KOPT-K1 (cell line): ENCODE measurements at regions not wholly inside any gene's neighbourhood (a gene's known extent, or its start where the extent isn't known, plus 50 kb on each side); places are given as distances from the start of the nearest gene placed in this dataset.

Experiments
- H3K27ac ChIP-seq: fragments of 200-600 bp; sonication (generic); 2 replicates; pipeline ENCODE4 v1.5.1; 2016; ENCODE audit warnings: antibody characterized with exemption, mild to moderate bottlenecking, low read depth, low read length; ENCODE audit not compliant: poor library complexity, severe bottlenecking
- H3K36me3 ChIP-seq: fragments of 200-600 bp; sonication (generic); 2 replicates; pipeline ENCODE4 v1.5.1; 2017; ENCODE audit warnings: antibody characterized with exemption, mild to moderate bottlenecking, low read length, moderate library complexity; ENCODE audit not compliant: insufficient read depth
- H3K9me3 ChIP-seq: fragments of 200-600 bp; sonication (generic); 2 replicates; pipeline ENCODE4 v1.5.1; 2017; ENCODE audit warnings: antibody characterized with exemption, low read length, mild to moderate bottlenecking; ENCODE audit not compliant: insufficient read depth, poor library complexity, severe bottlenecking

DNA sequence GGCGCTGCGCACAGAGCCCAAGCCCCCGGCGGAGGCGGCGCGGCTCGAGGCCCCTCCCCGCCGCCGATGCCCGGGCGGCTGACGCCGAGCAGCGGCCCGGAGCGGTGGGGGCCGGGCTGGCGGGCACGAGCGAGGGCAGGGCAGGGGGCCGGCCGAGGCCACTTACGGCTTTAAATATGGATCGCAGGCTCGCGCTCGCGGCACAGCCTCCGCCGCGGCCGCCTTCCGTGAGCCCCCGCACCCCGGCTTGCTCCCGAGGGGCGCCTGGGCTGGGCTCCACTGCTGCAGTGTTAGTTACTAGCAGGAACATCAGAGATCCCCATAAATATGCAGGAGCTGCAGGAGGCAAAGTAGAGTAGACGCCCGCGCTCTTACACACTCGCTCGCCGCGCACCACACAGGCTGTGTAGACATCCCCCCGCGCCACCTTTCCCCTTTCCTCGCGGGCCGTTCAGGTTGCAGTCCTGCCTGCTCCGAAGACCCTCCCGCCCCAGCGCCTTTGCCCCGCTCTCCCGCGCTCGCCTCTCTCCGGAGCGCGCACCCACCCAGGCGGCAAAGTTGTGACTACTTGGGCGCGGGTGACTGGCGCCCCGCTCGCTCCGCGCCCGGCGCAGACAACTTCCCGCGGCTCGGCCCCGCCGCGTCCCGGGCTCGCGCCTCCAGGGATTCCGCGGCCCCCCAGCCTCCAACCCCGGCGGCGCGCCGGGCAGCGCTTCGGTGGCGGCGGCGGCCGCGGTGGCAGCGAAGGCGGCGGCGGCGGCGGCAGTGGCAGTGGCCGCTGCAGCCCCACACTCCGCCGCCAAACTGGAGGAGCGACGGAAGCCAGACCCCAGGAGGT, 152.0 kb upstream of the SLC4A4 start:
- Histone ChIP-seq H3K9me3 (no peaks in the 10 kb centered on the region), H3K27ac (peak overlapping the region; percentile 78), H3K36me3 (no peaks in the 10 kb centered on the region)

GRCh38 chr4:71187404-71188155, 151.2 kb upstream of the SLC4A4 start:
- H3K27ac ChIP-seq: peak overlapping the region; percentile 78
- no peaks in the 10 kb centered on the region for H3K9me3 ChIP-seq
- H3K36me3 ChIP-seq: no peaks in the 10 kb centered on the region

- no peaks in the 10 kb centered on the region for H3K36me3 ChIP-seq
- peak overlapping the region; percentile 78 for H3K27ac ChIP-seq
- no peaks in the 10 kb centered on the region for H3K9me3 ChIP-seq
These were observed 150.6 kb upstream of the SLC4A4 start for GRCh38 chr4:71188156-71188640.

DNA sequence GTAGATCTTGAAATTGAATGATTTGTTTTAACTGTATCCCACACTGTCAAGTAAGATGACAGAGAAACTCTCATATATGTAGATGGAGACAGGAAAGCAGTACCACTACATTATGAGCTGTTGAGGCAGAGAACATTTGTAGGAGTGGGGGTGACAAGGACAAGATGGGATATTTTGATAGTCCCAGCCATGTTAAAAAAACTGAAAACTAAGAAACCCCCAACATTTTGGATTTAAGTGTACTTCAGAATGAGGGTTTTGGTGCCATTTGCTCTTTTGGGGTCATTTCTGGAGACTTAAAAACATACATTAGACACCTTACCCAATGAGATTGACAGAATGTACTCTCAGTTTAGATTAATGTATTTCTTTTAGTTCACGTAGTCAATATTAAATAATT, 149.9 kb upstream of the SLC4A4 start:
- Histone ChIP-seq H3K36me3 (no peaks in the 10 kb centered on the region), H3K9me3 (no peaks in the 10 kb centered on the region), H3K27ac (peak overlapping the region; percentile 78)

DNA sequence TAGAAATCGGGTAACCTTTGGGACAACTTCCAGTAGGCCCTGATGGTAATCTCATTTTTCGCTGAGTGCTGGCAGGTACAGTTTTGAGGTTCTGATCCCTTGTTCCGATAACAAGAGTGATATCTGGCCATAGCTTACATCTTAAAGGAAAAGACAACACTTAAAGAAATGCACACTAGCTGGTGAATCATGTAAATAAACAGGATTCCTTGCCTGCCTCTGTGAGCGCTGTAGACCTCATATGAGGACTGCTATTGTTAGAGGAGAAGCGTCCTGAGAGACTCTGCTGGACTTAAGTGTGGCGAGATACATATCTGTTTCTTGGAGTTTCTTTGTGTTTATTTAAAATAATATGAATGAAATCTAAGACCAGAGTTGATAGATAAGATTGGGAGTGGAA, 149.3 kb upstream of the SLC4A4 start:
- Histone ChIP-seq H3K27ac (peak overlapping the region; percentile 78), H3K9me3 (no peaks in the 10 kb centered on the region), H3K36me3 (no peaks in the 10 kb centered on the region)

- H3K9me3 ChIP-seq: no peaks in the 10 kb centered on the region
- no peaks in the 10 kb centered on the region for H3K36me3 ChIP-seq
- no peak overlapping the region for H3K27ac ChIP-seq
These were observed 144.4 kb upstream of the SLC4A4 start for GRCh38 chr4:71194454-71194853.

- Histone ChIP-seq H3K36me3 (no peaks in the 10 kb centered on the region), H3K27ac (no peak overlapping the region), H3K9me3 (no peaks in the 10 kb centered on the region)
These were observed 142.9 kb upstream of the SLC4A4 start for GRCh38 chr4:71195924-71196323.

DNA sequence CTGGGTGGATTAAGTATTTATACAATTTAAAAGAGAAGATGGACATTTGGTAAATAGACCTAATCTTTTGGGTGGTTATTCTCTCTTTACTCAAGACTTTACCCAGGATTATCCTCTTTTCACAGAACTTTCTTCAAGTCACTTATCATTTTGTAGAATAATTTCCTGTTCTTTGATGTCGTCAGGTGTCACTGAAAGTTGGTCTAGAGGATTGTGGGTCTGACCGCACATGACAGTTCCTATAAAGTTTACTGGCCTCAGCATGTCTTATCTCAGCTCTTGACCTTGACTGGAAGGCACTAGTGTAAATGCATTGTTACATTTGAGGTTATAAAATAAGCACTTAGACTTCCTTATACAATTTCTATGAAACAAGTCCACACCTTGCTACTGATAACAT, 139.9 kb upstream of the SLC4A4 start:
- H3K36me3 ChIP-seq: no peaks in the 10 kb centered on the region
- peak overlapping the region; percentile 63 for H3K27ac ChIP-seq
- no peaks in the 10 kb centered on the region for H3K9me3 ChIP-seq

DNA sequence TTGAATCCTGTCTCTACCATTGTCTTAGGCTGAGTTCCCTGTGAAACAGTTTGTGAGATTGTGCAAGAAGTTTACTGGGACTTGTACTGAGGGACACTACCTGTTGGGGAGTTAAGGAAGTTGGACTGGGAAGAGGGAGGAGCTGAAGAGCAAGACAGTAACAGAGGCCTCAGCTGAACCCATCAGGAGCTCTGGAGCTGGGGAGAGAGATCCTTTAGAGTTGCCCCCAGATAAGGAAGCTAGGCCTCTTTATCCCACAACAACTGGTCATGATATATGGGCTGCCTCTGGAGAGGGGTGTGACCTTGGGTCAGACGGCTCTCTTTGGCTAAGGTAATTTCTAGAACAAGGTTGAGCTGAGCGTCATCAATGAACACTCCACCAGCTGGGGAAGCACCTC, 137.8 kb upstream of the SLC4A4 start:
- Histone ChIP-seq H3K27ac (peak overlapping the region; percentile 63), H3K9me3 (no peaks in the 10 kb centered on the region), H3K36me3 (no peaks in the 10 kb centered on the region)

DNA sequence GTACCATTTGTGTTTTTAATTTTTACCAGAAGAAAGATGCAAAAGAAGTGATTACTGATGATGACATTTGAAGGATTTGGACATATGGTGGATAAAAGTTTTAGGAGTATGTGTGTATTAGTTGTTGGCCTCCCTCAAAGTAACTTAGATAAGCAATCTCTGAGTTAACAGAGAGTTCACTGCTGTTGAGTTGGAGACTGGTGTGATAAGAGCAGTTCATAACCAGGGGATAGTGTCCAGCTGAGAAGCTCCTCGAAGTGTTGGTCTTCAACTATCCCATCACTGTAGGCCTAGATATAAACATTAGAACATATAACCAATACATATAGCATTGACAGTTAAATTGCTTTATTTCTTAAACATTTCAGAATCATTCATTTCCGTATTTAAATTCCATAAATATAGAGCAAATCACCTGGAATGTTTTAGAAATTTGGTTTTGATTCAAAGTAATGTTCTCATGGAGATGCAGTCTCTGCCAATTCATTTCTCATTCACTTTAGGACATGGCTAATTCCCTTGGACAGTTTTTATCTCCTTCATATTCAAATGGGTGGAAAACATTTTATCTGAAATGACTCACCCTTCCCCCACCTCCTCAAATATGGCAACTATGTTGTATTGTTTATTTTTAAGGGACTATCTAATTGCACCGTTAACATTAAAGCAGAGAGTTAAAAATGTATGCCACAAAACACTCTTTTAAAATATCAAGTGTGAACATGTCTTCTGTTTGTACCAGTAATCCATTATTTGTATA, 136.8 kb upstream of the SLC4A4 start:
- Histone ChIP-seq H3K27ac (no peak overlapping the region), H3K36me3 (no peaks in the 10 kb centered on the region)

GRCh38 chr4:71202705-71203104, 136.1 kb upstream of the SLC4A4 start:
- no peak overlapping the region for H3K27ac ChIP-seq
- H3K36me3 ChIP-seq: no peaks in the 10 kb centered on the region
- H3K9me3 ChIP-seq: no peaks in the 10 kb centered on the region

More for the DNA sequence above, 136.8 kb upstream of the SLC4A4 start:
- no peaks in the 10 kb centered on the region for H3K9me3 ChIP-seq

- H3K9me3 ChIP-seq: no peaks in the 10 kb centered on the region
- no peak overlapping the region for H3K27ac ChIP-seq
- H3K36me3 ChIP-seq: no peaks in the 10 kb centered on the region
These were observed 134.8 kb upstream of the SLC4A4 start for GRCh38 chr4:71204056-71204455.

DNA sequence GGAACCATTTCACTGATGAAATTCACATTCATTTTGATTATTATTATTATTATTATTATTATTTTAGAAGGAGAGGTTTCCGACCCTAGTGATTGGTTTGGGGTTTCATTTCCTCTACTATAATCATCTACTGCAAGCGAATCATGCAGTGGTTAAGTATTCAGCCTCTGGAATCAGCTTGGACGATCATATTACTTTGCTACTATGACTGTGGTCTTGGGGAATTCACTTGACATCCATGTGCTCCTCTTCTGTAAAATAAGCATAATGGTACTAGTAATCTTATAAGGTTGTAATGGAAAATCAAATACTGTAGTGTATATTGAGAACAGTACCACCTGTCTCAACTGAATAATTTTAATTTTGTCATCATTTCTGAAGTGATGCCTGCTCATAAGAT, 132.1 kb upstream of the SLC4A4 start:
- no peaks in the 10 kb centered on the region for H3K9me3 ChIP-seq
- no peak overlapping the region for H3K27ac ChIP-seq

DNA sequence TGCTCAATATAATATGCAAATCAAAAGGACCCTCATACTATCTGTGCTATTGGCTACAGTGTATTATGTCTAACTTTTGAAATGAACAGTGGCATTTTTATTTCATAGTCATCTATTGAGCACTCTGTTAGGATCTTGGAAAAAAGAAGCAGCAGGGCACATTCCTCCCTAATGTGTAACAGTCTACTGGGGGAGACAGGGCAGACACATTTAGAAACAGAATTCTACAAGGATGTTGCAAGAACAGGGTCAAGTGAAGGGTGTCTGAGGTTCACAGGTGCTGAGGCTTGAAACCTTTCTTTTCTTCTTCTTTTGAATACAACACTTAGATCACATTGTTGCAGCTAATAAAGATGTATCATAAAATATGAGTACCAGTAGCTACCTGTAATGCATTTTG, 129.7 kb upstream of the SLC4A4 start:
- peaks cover 10% of the 10 kb centered on the region for H3K9me3 ChIP-seq
- no peak overlapping the region for H3K27ac ChIP-seq
- H3K36me3 ChIP-seq: no peaks in the 10 kb centered on the region

More for the DNA sequence above, 132.1 kb upstream of the SLC4A4 start:
- no peaks in the 10 kb centered on the region for H3K36me3 ChIP-seq

DNA sequence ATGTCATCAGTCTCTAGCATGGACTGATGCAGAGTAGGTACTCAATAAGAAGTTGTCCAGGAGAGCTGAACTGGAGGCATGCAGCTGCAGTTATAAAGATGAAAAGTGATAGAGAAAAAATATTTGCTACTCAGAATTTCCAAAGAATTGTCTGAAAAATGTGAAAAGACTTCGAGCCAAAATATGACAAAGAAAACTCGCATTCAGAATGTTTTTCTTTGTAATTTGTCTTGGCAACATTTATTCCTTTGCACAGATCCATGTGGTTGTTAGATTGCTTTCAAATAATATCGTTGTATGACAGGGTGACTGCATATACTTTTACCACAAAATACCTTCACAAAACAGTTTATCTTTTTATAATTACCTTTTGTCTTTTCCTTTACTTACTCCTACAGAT, 128.0 kb upstream of the SLC4A4 start:
- H3K9me3 ChIP-seq: peaks cover 10% of the 10 kb centered on the region
- H3K36me3 ChIP-seq: no peaks in the 10 kb centered on the region
- no peak overlapping the region for H3K27ac ChIP-seq
